GM21526 (cell line): ENCODE measurements at regions not wholly inside any gene's neighbourhood (a gene's known extent, or its start where the extent isn't known, plus 50 kb on each side); places are given as distances from the start of the nearest gene placed in this dataset.
"Not testable (repeated sequence)": the region's sequence is repeated elsewhere in the genome, so short reads cannot be mapped to it uniquely, and the experiment has no call there.

ENCODE experiments used
- ATAC-seq: cut with Tn5 transposase; IDR thresholded peaks from one replicate; pipeline ENCODE4 v1.9.1; 2021; ENCODE audit warnings: moderate library complexity; ENCODE audit not compliant: unreplicated experiment, low FRiP score

GRCh38 chr9:78893774-78894401, 597.0 kb downstream of the PSAT1 start:
- ATAC-seq = no peak

DNA sequence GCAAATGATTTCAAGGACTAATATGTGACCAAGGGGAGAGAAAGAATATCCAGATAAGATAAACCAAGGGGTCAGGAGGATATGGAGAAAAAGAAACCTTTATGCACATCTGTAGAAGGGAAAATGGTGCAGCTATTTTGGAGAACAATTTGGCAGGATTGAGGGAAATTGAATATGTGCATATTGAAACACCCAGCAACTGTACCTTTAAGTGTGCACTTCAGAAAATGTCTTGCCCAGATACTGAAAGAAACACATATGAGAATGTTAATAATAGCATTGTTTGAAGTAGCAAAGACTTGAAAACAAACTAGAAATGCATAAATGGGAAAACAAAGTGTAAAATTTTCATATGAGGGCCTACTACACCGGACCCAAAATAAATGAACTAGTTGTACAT, 599.6 kb downstream of the PSAT1 start:
- no peak for ATAC-seq

GRCh38 chr9:78898234-78898633, 601.3 kb downstream of the PSAT1 start:
- ATAC-seq = no peak

- no peak for ATAC-seq
Measured at GRCh38 chr9:78899006-78899405, 602.1 kb downstream of the PSAT1 start.

- ATAC-seq = no peak
Measured at GRCh38 chr9:78900500-78900899, 603.6 kb downstream of the PSAT1 start.

GRCh38 chr9:78902051-78902450, 605.1 kb downstream of the PSAT1 start:
- no peak for ATAC-seq

GRCh38 chr9:78903581-78903980, 606.7 kb downstream of the PSAT1 start:
- no peak for ATAC-seq

DNA sequence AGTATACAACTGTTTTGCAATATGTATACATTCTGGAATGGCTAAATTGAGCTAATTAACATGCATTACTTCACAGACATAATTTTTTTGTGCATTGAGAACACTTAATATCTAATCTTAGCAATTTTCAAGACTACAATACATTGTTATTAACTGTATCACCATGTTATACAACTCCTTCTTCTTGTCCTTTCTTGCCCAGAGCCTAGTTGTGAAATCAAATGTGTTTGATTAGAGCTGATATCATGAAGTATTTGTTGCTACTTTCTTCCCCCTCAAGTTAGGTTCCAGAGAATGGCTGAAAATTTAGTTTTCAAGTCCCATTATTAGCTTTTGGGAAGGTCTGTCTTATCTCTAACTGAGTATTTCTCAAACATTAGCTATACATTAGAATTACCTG, 607.8 kb downstream of the PSAT1 start:
- ATAC-seq = no peak

DNA sequence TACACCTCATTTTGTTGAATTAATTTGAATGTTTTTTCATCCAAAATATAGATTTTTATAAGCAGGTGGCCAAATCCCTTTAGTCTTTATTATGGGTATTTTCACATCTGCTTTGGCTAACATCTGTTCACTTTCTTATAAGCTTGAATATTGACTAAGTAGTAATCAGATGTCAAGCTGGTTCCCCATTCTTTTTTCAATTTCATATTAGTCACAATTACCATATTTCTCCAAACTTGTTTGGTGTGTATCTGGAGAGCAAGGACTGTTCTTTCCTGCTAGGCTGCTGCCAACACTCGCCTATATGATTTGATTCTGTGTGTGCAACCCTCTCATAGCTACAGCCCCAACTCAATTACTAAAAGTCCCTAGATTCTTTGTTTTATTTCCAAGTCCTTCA, 608.5 kb downstream of the PSAT1 start:
- no peak for ATAC-seq

DNA sequence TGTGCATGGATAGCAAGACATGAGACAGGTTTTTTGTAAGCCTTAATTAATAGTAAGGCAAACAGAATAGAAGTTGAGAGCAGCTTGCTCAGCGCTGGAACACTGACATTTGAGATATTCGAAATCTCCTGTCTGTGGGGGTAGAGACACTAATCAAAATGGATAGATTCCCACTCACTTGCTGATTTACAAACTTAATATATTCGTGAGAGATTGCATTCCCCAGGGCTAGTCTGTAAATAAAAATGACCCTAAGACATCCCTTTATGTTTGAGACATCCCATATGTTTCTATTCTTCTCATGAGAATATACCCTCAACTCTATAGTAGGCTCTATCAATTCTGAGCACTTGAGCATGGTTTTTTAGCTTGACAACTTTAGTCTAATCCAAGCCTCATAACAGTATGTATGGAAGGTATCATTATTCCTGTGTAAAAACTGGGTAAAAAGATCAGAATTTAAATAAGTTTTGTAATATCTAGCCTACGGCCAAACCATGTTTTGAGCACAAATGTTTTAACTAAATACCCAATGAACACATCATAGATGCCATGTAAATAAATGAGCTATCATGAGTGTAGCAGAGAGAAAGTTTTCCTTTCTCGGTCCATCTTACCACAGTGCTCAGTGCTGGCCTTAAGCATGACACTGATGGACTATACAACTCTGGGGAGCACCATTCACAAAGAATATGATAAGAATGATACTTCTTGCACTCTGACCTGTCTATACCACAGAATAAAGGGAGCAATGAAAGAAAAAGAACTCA, 609.2 kb downstream of the PSAT1 start:
- no peak for ATAC-seq

- ATAC-seq = no peak
Measured at GRCh38 chr9:78909566-78909965, 612.6 kb downstream of the PSAT1 start.

DNA sequence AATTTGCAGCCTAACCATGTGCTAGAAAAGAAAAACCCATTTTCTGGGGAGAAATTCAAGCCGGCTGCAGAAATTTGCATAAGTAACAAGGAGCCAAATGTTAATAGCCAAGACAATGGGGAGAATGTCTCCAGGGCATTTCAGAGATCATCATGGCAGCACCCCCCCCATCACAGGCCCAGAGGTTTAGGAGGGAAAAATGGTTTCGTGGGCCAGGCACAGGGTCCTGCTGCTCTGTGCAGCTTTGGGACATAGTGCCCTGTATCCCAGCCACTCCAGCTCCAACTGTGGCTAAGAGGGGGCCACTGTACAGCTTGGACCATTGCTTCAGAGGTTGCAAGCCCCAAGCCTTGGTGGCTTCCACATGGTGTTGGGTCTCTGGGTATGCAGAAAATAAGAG, 620.0 kb downstream of the PSAT1 start:
- ATAC-seq = not testable (repeated sequence)

DNA sequence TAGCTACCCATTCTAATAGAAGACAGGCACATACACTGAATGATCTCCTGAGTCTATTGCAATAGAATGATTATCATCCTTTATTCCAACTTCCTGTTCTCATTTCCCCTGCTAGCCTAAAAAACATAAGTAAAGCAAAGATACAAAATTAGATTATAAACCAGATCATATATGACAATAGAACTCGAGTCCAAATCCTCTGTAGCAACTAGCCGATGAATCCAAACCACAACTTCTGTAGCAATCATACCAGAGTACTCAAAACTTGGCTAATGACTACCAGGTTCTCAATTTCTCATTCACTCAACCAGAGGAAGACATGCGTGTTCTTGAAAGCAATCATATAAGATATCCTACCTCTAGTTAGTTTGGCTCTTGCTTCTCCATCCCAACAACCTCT, 622.1 kb downstream of the PSAT1 start:
- ATAC-seq = no peak

GRCh38 chr9:78919701-78920100, 622.8 kb downstream of the PSAT1 start:
- no peak for ATAC-seq

- ATAC-seq = no peak
Measured at GRCh38 chr9:78921341-78921740, 624.4 kb downstream of the PSAT1 start.

DNA sequence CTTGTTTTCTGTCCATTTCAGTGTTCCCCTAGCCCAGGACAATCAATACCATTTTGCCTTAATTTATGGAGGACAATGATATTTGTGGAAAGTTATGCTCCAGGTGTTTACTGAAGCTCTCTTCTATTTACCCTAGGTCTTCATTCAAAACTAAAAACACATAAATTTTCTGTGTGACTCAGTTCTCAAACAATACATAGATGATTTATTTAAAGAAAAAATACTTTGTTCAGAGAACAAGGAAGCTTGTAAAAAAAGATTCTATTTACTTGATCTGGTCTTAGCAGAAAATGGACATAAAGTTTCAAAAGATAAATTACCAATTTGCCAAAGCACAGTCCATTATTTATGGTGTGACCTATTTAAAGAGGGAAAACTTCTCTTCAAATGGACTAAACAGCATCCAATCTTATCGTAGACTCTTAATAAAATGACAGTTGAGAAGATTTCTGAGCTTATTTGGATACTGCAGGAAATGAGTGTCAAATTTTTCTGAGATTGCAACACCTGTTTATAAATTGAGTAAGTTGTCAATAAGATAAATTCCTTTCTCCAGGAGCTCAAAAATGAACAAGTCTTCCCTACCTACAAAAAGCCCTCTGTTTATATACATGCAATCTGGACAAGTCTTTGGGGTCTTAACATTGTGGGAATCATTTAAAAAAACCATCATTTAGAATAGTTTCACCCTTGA, 627.2 kb downstream of the PSAT1 start:
- ATAC-seq = no peak

- ATAC-seq = no peak
Measured at GRCh38 chr9:78927099-78927940, 630.4 kb downstream of the PSAT1 start.

GRCh38 chr9:78928625-78929405, 631.9 kb downstream of the PSAT1 start:
- no peak for ATAC-seq

DNA sequence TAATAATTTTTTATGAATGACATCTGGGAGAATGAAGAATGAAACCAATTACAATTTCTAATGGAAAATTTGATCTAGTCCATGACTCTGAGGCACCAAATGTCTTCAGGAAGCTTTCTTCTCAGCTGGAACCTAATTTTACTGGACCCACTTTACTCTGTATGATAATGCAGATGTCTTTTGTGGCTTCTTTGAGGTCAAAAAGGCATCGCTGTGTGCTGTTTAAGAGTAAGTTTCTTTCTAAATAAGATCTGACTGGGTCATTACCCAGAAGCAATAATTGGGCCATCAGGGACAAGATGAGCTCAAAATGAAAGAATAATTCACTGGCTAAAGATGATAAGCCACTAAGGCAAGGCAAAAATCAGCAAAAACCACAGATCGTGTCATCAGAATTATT, 633.4 kb downstream of the PSAT1 start:
- ATAC-seq = no peak
